OCI-LY3 (cell line): ENCODE measurements at regions not wholly inside any gene's neighbourhood (a gene's known extent, or its start where the extent isn't known, plus 50 kb on each side); places are given as distances from the start of the nearest gene placed in this dataset.

Experiments
- H2AFZ ChIP-seq: fragments of 200-600, 300-600 bp; shearing (Covaris generic); 2 replicates; pipeline ENCODE4 v1.6.0; 2014; ENCODE audit warnings: antibody characterized with exemption, low read depth, low read length
- H3K27ac ChIP-seq: fragments of 200-600, 300-600 bp; sonication (generic); 2 replicates; pipeline ENCODE4 v1.5.1; 2014; ENCODE audit warnings: mild to moderate bottlenecking, low read length, moderate library complexity, mixed read lengths
- H3K27me3 ChIP-seq: fragments of 200-600, 300-600 bp; sonication (generic); 2 replicates; pipeline ENCODE4 v1.6.1; 2014; ENCODE audit warnings: low read depth, low read length, mixed read lengths
- H3K36me3 ChIP-seq: fragments of 200-600, 300-600 bp; sonication (generic); replicated peaks from 2 replicates; pipeline ENCODE3; 2014; ENCODE audit warnings: low read depth, low read length, mixed read lengths
- H3K4me1 ChIP-seq: fragments of 300-600, 200-600 bp; sonication (generic); 2 replicates; pipeline ENCODE4 v1.6.1; 2014; ENCODE audit warnings: low read length, mixed read lengths
- H3K4me2 ChIP-seq: fragments of 200-600, 300-600 bp; sonication (generic); 2 replicates; pipeline ENCODE4 v1.6.1; 2014; ENCODE audit warnings: low read length, mixed read lengths
- H3K4me3 ChIP-seq: fragments of 300-600, 200-600 bp; sonication (generic); 2 replicates; pipeline ENCODE4 v1.5.1; 2014; ENCODE audit warnings: antibody characterized with exemption, mild to moderate bottlenecking, low read length, moderate library complexity
- H3K79me2 ChIP-seq: fragments of 300-600, 200-600 bp; shearing (Covaris generic); 2 replicates; pipeline ENCODE4 v1.6.1; 2014; ENCODE audit warnings: mild to moderate bottlenecking, low read length, mixed read lengths
- H3K9ac ChIP-seq: fragments of 300-600, 200-600 bp; shearing (Covaris generic); 2 replicates; pipeline ENCODE4 v1.6.0; 2014; ENCODE audit warnings: mild to moderate bottlenecking, low read length, moderate library complexity
- H3K9me3 ChIP-seq: fragments of 200-600, 300-600 bp; shearing (Covaris generic); 2 replicates; pipeline ENCODE4 v1.6.1; 2014; ENCODE audit warnings: low read length, mixed read lengths; ENCODE audit not compliant: insufficient read depth
- H4K20me1 ChIP-seq: fragments of 200-600, 300-600 bp; sonication (generic); 2 replicates; pipeline ENCODE4 v1.6.1; 2016; ENCODE audit warnings: low read length, mixed read lengths; ENCODE audit not compliant: insufficient read depth
- CTCF ChIP-seq: fragments of 200-600, 300-600 bp; sonication (generic); IDR thresholded peaks from 2 replicates; pipeline ENCODE4 v1.5.1; 2014; ENCODE audit warnings: antibody characterized with exemption, low read length, low read depth
- EZH2phosphoT487 ChIP-seq: fragments of 200-600 bp; shearing (Covaris generic); IDR thresholded peaks from 2 replicates; pipeline ENCODE4 v1.6.1; 2018; ENCODE audit warnings: antibody characterized with exemption, mixed run types, low read depth

- Histone ChIP-seq H2AFZ (no peak overlapping the region), H4K20me1 (no peaks in the 10 kb centered on the region), H3K9me3 (peaks cover 7% of the 10 kb centered on the region; the same call in 1 of the 2 replicates), H3K27me3 (no peaks in the 10 kb centered on the region), H3K36me3 (no peaks in the 10 kb centered on the region), H3K4me3 (no peak overlapping the region), H3K79me2 (no peaks in the 10 kb centered on the region), H3K9ac (no peak overlapping the region), H3K4me2 (no peak overlapping the region), H3K4me1 (no peaks in the 10 kb centered on the region), H3K27ac (no peak overlapping the region)
- TF ChIP-seq EZH2phosphoT487 (no peak), CTCF (no peak)
These were observed 329.2 kb downstream of the PTPRU start for GRCh38 chr1:29565490-29565889.

GRCh38 chr1:29563571-29563970, 327.2 kb downstream of the PTPRU start:
- Histone ChIP-seq H2AFZ (no peak overlapping the region), H3K4me3 (no peak overlapping the region), H3K9me3 (peaks cover 7% of the 10 kb centered on the region; the same call in 1 of the 2 replicates), H3K27ac (no peak overlapping the region), H3K4me2 (no peak overlapping the region), H3K4me1 (no peaks in the 10 kb centered on the region), H3K79me2 (no peaks in the 10 kb centered on the region), H4K20me1 (no peaks in the 10 kb centered on the region), H3K36me3 (no peaks in the 10 kb centered on the region), H3K27me3 (no peaks in the 10 kb centered on the region), H3K9ac (no peak overlapping the region)
- TF ChIP-seq EZH2phosphoT487 (no peak), CTCF (no peak)

- Histone ChIP-seq H3K27me3 (no peaks in the 10 kb centered on the region), H3K4me3 (no peak overlapping the region), H3K9ac (no peak overlapping the region), H3K36me3 (no peaks in the 10 kb centered on the region), H4K20me1 (no peaks in the 10 kb centered on the region), H3K27ac (no peak overlapping the region), H3K79me2 (no peaks in the 10 kb centered on the region), H3K4me2 (no peak overlapping the region), H2AFZ (no peak overlapping the region), H3K9me3 (peaks cover 7% of the 10 kb centered on the region; the same call in 1 of the 2 replicates), H3K4me1 (no peaks in the 10 kb centered on the region)
- TF ChIP-seq EZH2phosphoT487: no peak
- no peak for TF ChIP-seq CTCF
These were observed 326.8 kb downstream of the PTPRU start for GRCh38 chr1:29563092-29563491.

- Histone ChIP-seq H3K79me2 (no peaks in the 10 kb centered on the region), H3K4me1 (no peaks in the 10 kb centered on the region), H4K20me1 (no peaks in the 10 kb centered on the region), H3K4me2 (no peak overlapping the region), H2AFZ (no peak overlapping the region), H3K27ac (no peak overlapping the region), H3K4me3 (no peak overlapping the region), H3K9ac (no peak overlapping the region), H3K36me3 (no peaks in the 10 kb centered on the region), H3K27me3 (no peaks in the 10 kb centered on the region), H3K9me3 (peaks cover 7% of the 10 kb centered on the region; the same call in 1 of the 2 replicates)
- TF ChIP-seq EZH2phosphoT487: no peak
- TF ChIP-seq CTCF: no peak
These were observed 322.7 kb downstream of the PTPRU start for GRCh38 chr1:29559056-29559455.
